GM03348 (cell line): ENCODE measurements at regions not wholly inside any gene's neighbourhood (a gene's known extent, or its start where the extent isn't known, plus 50 kb on each side); places are given as distances from the start of the nearest gene placed in this dataset.
"Not testable (repeated sequence)": the region's sequence is repeated elsewhere in the genome, so short reads cannot be mapped to it uniquely, and the experiment has no call there.

ENCODE experiments used
- DNase-seq: peaks from one replicate; pipeline ENCODE4 v3.0.0; 2012; ENCODE audit warnings: low spot score

- DNase-seq: no peak
Measured at GRCh38 chr3:159657176-159657575, 331.5 kb upstream of the IL12A start.

DNA sequence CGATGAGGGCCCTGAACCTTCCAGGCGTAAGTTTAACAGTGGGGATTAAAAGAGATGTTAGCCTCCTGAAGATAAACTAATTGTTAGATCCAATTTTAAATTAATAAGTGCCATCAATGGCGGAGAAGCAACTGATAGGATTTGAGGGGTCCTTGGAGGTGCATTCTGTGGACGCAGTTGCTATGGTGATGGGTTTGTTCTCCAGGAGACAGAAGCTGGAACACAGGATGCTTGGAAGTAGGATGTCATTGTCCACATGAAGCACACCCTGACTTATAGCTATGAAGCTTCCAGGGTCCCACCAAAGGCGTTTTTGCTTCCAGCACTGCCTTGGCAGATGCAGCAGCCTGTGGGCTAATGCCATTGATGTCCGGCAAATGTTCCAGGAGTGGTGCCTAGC, 331.0 kb upstream of the IL12A start:
- DNase-seq: no peak

DNA sequence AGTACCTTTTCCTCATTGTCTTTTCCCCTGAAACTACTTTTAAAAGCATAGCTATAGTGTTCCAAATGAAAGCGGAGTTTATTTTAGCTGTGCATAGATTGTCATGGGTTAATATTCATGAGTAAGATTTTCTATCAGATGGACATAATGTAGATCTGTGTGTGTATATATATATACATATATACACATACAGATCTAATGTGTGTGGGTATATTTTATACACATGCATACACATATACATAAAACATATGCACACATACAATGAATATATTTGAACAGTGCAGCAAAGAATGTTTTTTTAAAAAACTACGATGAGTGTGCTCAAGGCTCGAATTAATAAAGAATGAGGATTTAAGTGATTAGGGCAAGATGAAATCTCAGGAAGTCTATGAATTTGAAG, 328.3 kb upstream of the IL12A start:
- DNase-seq: no peak

- no peak for DNase-seq
Measured at GRCh38 chr3:159660901-159661300, 327.7 kb upstream of the IL12A start.

- DNase-seq: no peak
Measured at GRCh38 chr3:159662549-159662948, 326.1 kb upstream of the IL12A start.

GRCh38 chr3:159664006-159664405, 324.6 kb upstream of the IL12A start:
- no peak for DNase-seq

GRCh38 chr3:159664653-159665052, 324.0 kb upstream of the IL12A start:
- no peak for DNase-seq

- DNase-seq: no peak
Measured at GRCh38 chr3:159667261-159667660, 321.4 kb upstream of the IL12A start.

GRCh38 chr3:159668461-159668860, 320.2 kb upstream of the IL12A start:
- DNase-seq: no peak

GRCh38 chr3:159668990-159669476, 319.6 kb upstream of the IL12A start:
- no peak for DNase-seq

DNA sequence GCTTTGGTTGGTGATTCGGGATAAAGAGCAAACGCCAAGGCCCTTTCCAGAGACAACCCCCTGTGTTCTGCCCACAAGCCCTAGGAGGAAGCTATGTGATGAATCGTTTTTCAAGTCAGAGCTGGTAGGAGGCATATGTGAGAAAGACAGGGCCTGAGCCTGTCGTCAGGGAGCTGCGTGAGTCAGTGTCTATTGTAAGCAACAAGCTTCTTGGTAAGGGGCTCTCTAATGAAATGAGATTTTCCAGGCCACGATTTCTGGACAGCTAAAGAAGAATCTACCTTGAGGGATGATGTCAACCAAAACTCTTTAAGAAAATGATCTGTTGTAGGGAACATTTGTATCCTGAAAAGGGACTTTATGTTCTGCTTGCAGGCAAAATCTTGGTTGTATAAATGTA, 318.9 kb upstream of the IL12A start:
- no peak for DNase-seq

- no peak for DNase-seq
Measured at GRCh38 chr3:159672728-159673688, 315.6 kb upstream of the IL12A start.

- no peak for DNase-seq
Measured at GRCh38 chr3:159674583-159674982, 314.1 kb upstream of the IL12A start.

- DNase-seq: no peak
Measured at GRCh38 chr3:159675285-159675684, 313.4 kb upstream of the IL12A start.

DNA sequence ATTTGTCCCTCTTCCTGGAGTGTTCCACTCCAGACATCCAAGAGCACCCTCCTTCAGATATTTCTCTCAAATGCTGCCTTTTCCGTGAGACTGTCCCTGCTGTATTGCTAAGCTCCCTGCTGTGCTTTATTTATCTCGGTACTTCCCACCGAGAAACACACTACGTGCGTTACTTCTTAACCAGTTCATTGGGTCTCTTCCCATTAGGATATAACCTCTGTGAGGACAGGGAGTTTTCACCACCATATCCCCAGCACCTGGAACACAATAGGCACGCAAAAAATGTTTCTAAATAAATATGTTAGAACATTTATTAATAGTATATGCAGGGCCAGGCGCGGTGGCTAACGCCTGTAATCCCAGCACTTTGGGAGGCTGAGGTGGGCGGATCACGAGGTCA, 308.7 kb upstream of the IL12A start:
- no peak for DNase-seq

DNA sequence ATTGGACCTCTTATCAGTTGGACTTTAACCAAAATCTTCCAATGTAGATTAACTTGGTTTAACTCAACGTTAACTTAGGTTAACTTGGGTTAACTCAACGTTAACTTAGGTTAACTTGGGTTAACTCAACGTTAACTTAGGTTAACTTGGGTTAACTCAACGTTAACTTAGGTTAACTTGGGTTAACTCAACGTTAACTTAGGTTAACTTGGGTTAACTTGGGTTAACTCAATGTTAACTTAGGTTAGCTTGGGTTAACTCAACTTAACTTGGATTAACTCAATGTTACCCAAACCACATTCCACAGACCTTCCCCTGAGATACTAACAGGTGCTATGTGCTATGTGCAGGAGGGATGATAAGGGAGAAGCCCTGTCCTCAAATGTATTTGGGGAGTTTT, 306.9 kb upstream of the IL12A start:
- DNase-seq: not testable (repeated sequence)

DNA sequence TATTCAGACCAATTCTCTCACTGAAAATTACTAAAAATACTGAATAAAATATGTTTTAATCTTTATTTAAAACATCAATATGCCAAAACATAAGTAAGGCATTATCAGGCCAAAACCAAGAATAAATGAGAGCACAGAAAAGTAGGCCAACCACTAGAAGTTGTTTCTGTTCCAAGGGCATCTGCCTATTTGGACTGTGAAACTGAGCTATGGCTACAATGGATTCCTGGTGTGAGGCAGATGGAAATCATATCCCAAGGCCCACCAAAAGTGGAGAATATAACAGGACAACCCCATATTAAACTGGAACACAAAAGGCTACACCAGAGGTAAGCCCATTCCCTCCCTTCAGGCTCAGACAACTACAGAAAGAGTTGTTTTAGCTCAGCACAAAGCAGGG, 302.8 kb upstream of the IL12A start:
- DNase-seq: no peak

GRCh38 chr3:159693226-159693625, 295.4 kb upstream of the IL12A start:
- no peak for DNase-seq

- peak; percentile 84 for DNase-seq
Measured at GRCh38 chr3:159711560-159712333, 276.9 kb upstream of the IL12A start.

DNA sequence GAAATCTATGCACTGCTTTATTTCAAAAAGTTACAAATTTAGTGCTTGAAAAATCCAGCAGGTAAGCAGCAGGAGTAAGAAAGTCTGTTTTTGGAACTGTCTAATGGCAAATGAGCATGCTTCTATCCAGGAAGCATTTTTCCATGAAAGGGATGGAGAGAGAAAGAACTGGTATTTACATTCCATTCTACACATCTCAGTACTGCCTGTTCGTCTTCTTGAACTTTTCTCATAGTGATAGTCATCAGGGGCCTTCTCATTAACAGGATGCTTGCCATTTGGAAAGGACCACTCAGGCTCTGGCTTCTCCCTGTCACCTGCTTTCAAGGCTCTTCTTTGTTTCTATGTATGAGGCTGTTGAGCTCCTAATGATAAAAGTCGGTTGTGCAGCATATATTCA, 267.3 kb upstream of the IL12A start:
- no peak for DNase-seq

GRCh38 chr3:159723295-159723694, 265.3 kb upstream of the IL12A start:
- no peak for DNase-seq

DNA sequence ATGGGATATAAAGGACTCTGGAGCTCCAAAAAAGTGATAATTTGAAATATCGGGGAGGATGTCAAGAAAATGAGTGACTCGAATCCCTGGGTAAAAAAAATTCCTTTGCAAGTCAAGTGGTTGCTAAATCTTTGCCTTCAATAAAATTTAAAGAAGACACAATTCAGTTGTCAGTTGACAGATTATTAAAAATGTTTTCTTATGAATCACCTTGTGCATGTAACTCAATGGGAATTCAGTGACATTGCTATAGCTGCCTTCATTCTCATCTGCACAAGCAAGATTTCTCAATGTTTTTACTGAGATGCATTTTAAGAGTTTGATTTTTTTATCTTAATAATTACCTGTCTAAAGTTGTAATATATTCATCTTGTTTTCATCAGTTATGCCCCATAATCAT, 264.0 kb upstream of the IL12A start:
- DNase-seq: peak; percentile 56
